ENCODE measurements at regions not wholly inside any gene's neighbourhood (a gene's known extent, or its start where the extent isn't known, plus 50 kb on each side); places are given as distances from the start of the nearest gene placed in this dataset.
"Not testable (repeated sequence)": the region's sequence is repeated elsewhere in the genome, so short reads cannot be mapped to it uniquely, and the experiment has no call there.

GRCh38 chr13:82566864-82567263 lies 1315.4 kb downstream of the SLITRK1 start:
- Mint-ChIP-seq H3K9me3 (peaks cover 38% of the 10 kb centered on the region), H3K36me3 (ENCODE audit: low read depth) (no peaks in the 10 kb centered on the region), H3K27ac (no peak overlapping the region), H3K4me1 (ENCODE audit: low read depth) (no peaks in the 10 kb centered on the region), H3K4me3 (no peak overlapping the region), H3K27me3 (no peaks in the 10 kb centered on the region)
- intact Hi-C loops (cut with micrococcal nuclease) = no loop called here

- H3K27me3 Mint-ChIP-seq = no peaks in the 10 kb centered on the region
- intact Hi-C loops (cut with micrococcal nuclease) = no loop called here
- H3K4me1 Mint-ChIP-seq (ENCODE audit: low read depth) = no peaks in the 10 kb centered on the region
- no peak overlapping the region for H3K27ac Mint-ChIP-seq
- H3K4me3 Mint-ChIP-seq = no peak overlapping the region
- peaks cover 32% of the 10 kb centered on the region for H3K9me3 Mint-ChIP-seq
- no peaks in the 10 kb centered on the region for H3K36me3 Mint-ChIP-seq (ENCODE audit: low read depth)
These were observed 1317.1 kb downstream of the SLITRK1 start for GRCh38 chr13:82565201-82565600.

- H3K4me1 Mint-ChIP-seq (ENCODE audit: low read depth) = no peaks in the 10 kb centered on the region
- intact Hi-C loops (cut with micrococcal nuclease) = no loop called here
These were observed 1321.4 kb downstream of the SLITRK1 start for GRCh38 chr13:82560889-82561288.

GRCh38 chr13:82522872-82523271 lies 1359.4 kb downstream of the SLITRK1 start:
- H3K36me3 Mint-ChIP-seq (ENCODE audit: low read depth) = no peaks in the 10 kb centered on the region
- H3K4me3 Mint-ChIP-seq = no peak overlapping the region
- H3K4me1 Mint-ChIP-seq (ENCODE audit: low read depth) = no peaks in the 10 kb centered on the region
- no peak overlapping the region for H3K27ac Mint-ChIP-seq
- peaks cover 22% of the 10 kb centered on the region for H3K9me3 Mint-ChIP-seq
- intact Hi-C loops (cut with micrococcal nuclease) = no loop called here
- H3K27me3 Mint-ChIP-seq = no peaks in the 10 kb centered on the region

More at GRCh38 chr13:82560889-82561288, 1321.4 kb downstream of the SLITRK1 start:
- no peaks in the 10 kb centered on the region for H3K36me3 Mint-ChIP-seq (ENCODE audit: low read depth)
- peaks cover under 1% of the 10 kb centered on the region for H3K9me3 Mint-ChIP-seq
- H3K27me3 Mint-ChIP-seq = no peaks in the 10 kb centered on the region
- no peak overlapping the region for H3K4me3 Mint-ChIP-seq
- no peak overlapping the region for H3K27ac Mint-ChIP-seq

GRCh38 chr13:82506805-82507414 lies 1375.4 kb downstream of the SLITRK1 start:
- intact Hi-C loops (cut with micrococcal nuclease) = no loop called here

GRCh38 chr13:82501834-82502233 lies 1380.4 kb downstream of the SLITRK1 start:
- no peak overlapping the region for H3K27ac Mint-ChIP-seq
- H3K27me3 Mint-ChIP-seq = no peaks in the 10 kb centered on the region
- H3K36me3 Mint-ChIP-seq (ENCODE audit: low read depth) = no peaks in the 10 kb centered on the region
- no peaks in the 10 kb centered on the region for H3K4me1 Mint-ChIP-seq (ENCODE audit: low read depth)
- no peaks in the 10 kb centered on the region for H3K9me3 Mint-ChIP-seq
- intact Hi-C loops (cut with micrococcal nuclease) = no loop called here
- H3K4me3 Mint-ChIP-seq = no peak overlapping the region

More at GRCh38 chr13:82506805-82507414, 1375.4 kb downstream of the SLITRK1 start:
- Mint-ChIP-seq H3K4me3 (no peak overlapping the region), H3K4me1 (ENCODE audit: low read depth) (no peaks in the 10 kb centered on the region), H3K27me3 (no peaks in the 10 kb centered on the region), H3K27ac (no peak overlapping the region), H3K36me3 (ENCODE audit: low read depth) (no peaks in the 10 kb centered on the region), H3K9me3 (peaks cover 16% of the 10 kb centered on the region)

GRCh38 chr13:82480415-82480814 lies 1401.9 kb downstream of the SLITRK1 start:
- H3K36me3 Mint-ChIP-seq (ENCODE audit: low read depth) = no peaks in the 10 kb centered on the region
- H3K4me3 Mint-ChIP-seq = no peak overlapping the region
- intact Hi-C loops (cut with micrococcal nuclease) = no loop called here
- no peaks in the 10 kb centered on the region for H3K4me1 Mint-ChIP-seq (ENCODE audit: low read depth)
- H3K27me3 Mint-ChIP-seq = no peaks in the 10 kb centered on the region
- H3K27ac Mint-ChIP-seq = no peak overlapping the region
- peaks cover 18% of the 10 kb centered on the region for H3K9me3 Mint-ChIP-seq

GRCh38 chr13:82477436-82477835 lies 1404.8 kb downstream of the SLITRK1 start:
- Mint-ChIP-seq H3K9me3 (peaks cover 19% of the 10 kb centered on the region), H3K4me3 (no peak overlapping the region), H3K27me3 (no peaks in the 10 kb centered on the region), H3K4me1 (ENCODE audit: low read depth) (no peaks in the 10 kb centered on the region), H3K27ac (no peak overlapping the region), H3K36me3 (ENCODE audit: low read depth) (no peaks in the 10 kb centered on the region)
- intact Hi-C loops (cut with micrococcal nuclease) = no loop called here

GRCh38 chr13:82467626-82468025 lies 1414.6 kb downstream of the SLITRK1 start:
- no peak overlapping the region for H3K4me3 Mint-ChIP-seq
- intact Hi-C loops (cut with micrococcal nuclease) = no loop called here

GRCh38 chr13:82459575-82459974 lies 1422.7 kb downstream of the SLITRK1 start:
- H3K27me3 Mint-ChIP-seq; H3K4me1 Mint-ChIP-seq (ENCODE audit: low read depth); intact Hi-C loops (cut with micrococcal nuclease); H3K27ac Mint-ChIP-seq; H3K36me3 Mint-ChIP-seq (ENCODE audit: low read depth); H3K4me3 Mint-ChIP-seq: not testable (repeated sequence)
- peaks cover 47% of the 10 kb centered on the region for H3K9me3 Mint-ChIP-seq

More at GRCh38 chr13:82467626-82468025, 1414.6 kb downstream of the SLITRK1 start:
- Mint-ChIP-seq H3K27me3 (no peaks in the 10 kb centered on the region), H3K27ac (no peak overlapping the region), H3K36me3 (ENCODE audit: low read depth) (no peaks in the 10 kb centered on the region), H3K4me1 (ENCODE audit: low read depth) (no peaks in the 10 kb centered on the region), H3K9me3 (peaks cover 37% of the 10 kb centered on the region)

- no peak overlapping the region for H3K4me3 Mint-ChIP-seq
- intact Hi-C loops (cut with micrococcal nuclease) = no loop called here
- H3K9me3 Mint-ChIP-seq = peaks cover 61% of the 10 kb centered on the region
- H3K27me3 Mint-ChIP-seq = no peaks in the 10 kb centered on the region
- no peak overlapping the region for H3K27ac Mint-ChIP-seq
- H3K4me1 Mint-ChIP-seq (ENCODE audit: low read depth) = no peaks in the 10 kb centered on the region
- H3K36me3 Mint-ChIP-seq (ENCODE audit: low read depth) = no peaks in the 10 kb centered on the region
These were observed 1424.1 kb downstream of the SLITRK1 start for GRCh38 chr13:82458169-82458568.

- H3K4me3 Mint-ChIP-seq; H3K27ac Mint-ChIP-seq; H3K27me3 Mint-ChIP-seq; H3K4me1 Mint-ChIP-seq (ENCODE audit: low read depth); H3K36me3 Mint-ChIP-seq (ENCODE audit: low read depth); intact Hi-C loops (cut with micrococcal nuclease): not testable (repeated sequence)
- peaks cover 57% of the 10 kb centered on the region for H3K9me3 Mint-ChIP-seq
These were observed 1424.7 kb downstream of the SLITRK1 start for GRCh38 chr13:82457548-82457947.

GRCh38 chr13:82447416-82448077 lies 1434.7 kb downstream of the SLITRK1 start:
- no peak overlapping the region for H3K27ac Mint-ChIP-seq
- H3K36me3 Mint-ChIP-seq (ENCODE audit: low read depth) = no peaks in the 10 kb centered on the region
- no peaks in the 10 kb centered on the region for H3K9me3 Mint-ChIP-seq
- intact Hi-C loops (cut with micrococcal nuclease) = no loop called here
- no peaks in the 10 kb centered on the region for H3K4me1 Mint-ChIP-seq (ENCODE audit: low read depth)
- no peak overlapping the region for H3K4me3 Mint-ChIP-seq
- no peaks in the 10 kb centered on the region for H3K27me3 Mint-ChIP-seq

- peaks cover 29% of the 10 kb centered on the region for H3K9me3 Mint-ChIP-seq
- no peaks in the 10 kb centered on the region for H3K27me3 Mint-ChIP-seq
- peaks cover 7% of the 10 kb centered on the region for H3K4me1 Mint-ChIP-seq (ENCODE audit: low read depth)
- intact Hi-C loops (cut with micrococcal nuclease) = no loop called here
- H3K36me3 Mint-ChIP-seq (ENCODE audit: low read depth) = no peaks in the 10 kb centered on the region
- H3K27ac Mint-ChIP-seq = no peak overlapping the region
- H3K4me3 Mint-ChIP-seq = no peak overlapping the region
These were observed 1442.9 kb downstream of the SLITRK1 start for GRCh38 chr13:82439159-82439904.

Data from dendritic cell treated with granulocyte-macrophage colony-stimulating factor and Interleukin-4, amounts not matched to agents 40 ng/mL and 50 ng/mL, for 4 days (primary cell).